Posterior vena cava (tissue), 2 donors: ENCODE measurements at regions not wholly inside any gene's neighbourhood (a gene's known extent, or its start where the extent isn't known, plus 50 kb on each side); places are given as distances from the start of the nearest gene placed in this dataset.

Experiments used
- DNase-seq: peaks from one replicate; pipeline ENCODE4 v3.0.0-alpha.2; 2020; ENCODE audit warnings: low spot score
- intact Hi-C, 2 donors: fragments of 100-400 bp; cut with DNase I; formaldehyde crosslinking; loops; one replicate each; pipeline versions ENCODE4 v1.14.1 to v1.14.2; 2022 to 2023
- donor health status: DM: yes; HTN: yes; CAD: no.
- donor health status: DM: yes; HTN: yes; CAD: no.

DNA sequence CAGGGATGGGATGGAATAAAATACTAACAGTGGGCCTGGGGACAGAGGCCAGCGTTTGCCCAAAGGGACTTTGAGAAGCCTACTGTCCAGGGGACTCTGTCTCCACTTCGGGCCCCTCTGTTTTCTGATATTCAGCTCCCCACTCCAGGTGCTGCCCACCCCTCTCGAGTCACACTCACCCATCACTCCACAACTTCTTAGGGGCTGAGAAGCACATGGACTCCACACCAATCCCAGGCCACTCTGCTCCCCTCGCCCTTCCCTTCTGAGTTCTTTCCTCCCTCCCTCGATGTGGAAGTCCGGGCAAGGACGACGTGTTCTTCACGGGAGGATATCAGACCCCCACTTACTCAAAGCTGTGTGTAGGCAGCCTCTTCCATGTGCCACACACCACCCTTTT lies 124.5 kb downstream of the BARX1 start:
- intact Hi-C loops, result no loop called here
- peak; percentile 30 for DNase-seq

DNA sequence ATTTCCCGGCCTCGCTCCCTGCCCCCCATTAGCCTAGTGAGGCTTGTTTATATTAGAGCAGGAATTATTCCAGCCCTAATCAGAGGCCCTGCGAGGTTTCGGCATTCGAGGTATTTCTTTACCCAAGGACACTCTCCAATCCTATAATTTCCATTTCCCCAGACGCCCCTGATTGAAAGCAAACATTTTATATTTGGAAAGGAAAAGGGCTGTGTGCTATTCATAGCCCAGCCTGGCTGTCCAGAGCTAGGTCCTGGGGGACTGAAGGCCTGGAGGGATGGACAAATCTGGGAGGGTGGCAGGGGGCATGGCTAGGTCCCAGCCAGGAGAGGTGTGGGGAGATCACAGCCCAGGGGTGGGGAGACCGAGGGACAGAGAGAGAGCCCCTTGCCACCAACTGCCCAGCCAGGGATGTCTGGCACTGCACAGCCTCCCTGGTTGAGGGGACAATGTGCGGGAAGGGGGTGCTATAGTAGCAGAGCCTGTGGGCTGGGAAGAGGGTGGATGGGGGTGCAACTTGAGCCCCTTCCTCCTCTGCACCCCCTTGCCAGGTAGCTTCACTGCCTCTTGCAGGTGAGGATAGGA lies 125.1 kb downstream of the BARX1 start:
- intact Hi-C loops, result no loop called here
- peak; percentile 64 for DNase-seq

DNA sequence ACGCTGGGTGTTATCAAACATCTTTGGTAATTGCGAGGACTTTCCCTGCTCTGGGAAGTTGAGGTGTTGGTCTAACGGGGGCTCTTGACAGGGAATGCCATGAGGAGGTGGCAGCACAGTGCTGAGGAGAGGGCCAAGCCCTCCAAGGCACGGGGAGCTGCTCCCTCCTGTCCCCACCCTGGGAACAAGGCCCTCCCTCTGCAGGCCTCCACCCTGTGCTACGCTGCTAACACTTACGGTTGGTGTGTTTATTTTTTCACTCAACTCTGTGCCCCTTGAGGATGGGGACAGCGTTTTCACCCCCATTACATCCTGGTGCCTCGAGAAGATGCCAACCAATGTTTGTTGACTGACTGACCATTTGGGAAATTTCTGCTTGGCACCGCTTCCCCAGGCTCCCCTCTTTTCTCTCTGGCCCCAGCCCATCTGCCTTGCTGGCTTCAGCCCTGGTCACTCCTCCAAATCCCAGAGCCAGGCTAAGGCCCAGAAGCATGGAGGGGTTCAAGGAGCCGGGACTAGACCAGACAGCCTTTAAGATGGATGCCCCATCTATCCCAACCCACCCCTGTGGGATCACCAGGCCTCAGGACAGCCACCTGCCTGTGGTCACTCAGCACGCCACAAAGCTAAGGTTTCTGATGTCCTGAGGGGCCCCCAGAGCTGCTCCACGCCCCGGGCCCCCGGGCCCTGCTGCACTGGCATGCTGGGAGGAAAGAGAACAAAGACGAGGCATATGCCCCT lies 125.7 kb downstream of the BARX1 start:
- intact Hi-C loops, result loop anchor here in 1 of 2 donors (10.0 kb wide), 1 partner anchor 135 kb away; no protein-coding TSS in a partner anchor
- no peak for DNase-seq

DNA sequence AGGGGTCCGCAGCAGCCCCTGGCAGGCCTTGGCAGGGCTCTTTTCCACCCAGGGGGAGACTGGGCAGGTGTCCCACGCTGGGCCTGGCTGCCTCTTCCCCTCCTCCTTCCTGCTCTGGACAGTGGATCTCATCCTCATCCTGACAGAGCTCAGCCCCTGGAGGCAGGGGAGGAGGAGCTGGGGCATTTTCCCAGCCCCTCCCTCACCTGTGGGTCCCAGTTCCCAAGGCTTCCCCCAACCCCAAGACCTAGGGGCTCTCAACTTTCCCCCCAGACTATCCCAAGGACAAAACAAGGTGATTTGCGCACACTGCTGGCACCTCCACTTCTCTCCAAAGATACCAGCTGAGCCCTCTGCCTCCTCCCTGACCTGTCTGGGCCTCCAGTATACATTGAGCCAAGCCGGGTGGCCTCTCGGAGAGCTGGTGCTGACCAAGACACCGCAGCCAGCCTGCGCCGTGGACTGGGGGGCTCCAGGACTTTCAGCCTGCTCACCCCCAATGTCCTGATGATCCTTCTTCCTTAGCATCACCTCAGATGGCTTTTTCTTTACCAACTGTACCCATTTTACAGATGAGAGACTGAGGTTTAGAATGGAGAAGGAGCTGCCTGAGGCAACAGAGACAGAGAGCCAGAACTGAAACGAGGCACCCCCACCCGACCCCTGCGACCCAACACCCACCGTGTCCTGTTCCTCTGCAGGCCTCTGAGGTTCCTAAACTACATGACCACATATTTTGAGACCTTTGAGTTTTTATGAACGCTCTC lies 126.6 kb downstream of the BARX1 start:
- DNase-seq, result no peak
- intact Hi-C loops, result loop anchor here in 1 of 2 donors (10.0 kb wide), 1 partner anchor 136 kb away; no protein-coding TSS in a partner anchor

DNA sequence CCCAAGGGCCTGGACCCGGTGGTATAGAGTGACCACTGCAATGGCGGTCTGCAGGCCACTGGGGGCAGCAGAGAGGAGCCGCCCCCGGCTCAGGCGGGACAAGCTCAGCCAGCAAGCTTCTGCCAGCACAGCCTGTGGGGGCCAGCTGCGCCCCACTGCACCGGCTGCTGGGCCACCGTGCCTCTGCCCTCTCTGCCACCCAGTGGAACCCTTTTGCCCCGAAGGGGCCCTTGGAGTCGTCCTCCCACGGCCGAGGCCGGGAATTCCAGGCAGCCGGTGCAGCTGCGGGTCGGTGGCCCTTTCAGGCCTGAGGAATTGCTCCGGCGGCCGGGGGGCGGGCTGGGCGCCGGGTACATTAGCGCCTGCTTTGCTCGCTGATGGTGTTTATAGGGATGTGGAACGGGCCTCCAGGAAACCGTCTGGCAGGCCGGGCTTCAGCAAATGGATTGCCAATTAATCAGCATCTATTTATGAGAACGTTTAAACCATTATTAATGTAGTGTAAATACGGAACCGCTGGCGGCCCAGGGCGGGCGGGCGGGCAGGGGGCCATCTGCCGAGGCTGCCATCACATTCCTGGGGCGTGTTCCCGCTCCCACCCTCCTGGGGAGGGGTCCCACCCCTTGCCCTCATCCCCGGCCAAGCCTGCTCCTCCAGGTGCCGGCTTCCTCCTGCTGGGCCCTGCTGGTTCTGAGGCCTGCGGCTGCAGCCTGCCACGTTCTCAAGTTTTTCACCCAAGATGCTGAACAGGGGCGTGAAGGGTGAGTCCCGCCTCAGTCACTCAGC lies 127.4 kb downstream of the BARX1 start:
- DNase-seq, result no peak

DNA sequence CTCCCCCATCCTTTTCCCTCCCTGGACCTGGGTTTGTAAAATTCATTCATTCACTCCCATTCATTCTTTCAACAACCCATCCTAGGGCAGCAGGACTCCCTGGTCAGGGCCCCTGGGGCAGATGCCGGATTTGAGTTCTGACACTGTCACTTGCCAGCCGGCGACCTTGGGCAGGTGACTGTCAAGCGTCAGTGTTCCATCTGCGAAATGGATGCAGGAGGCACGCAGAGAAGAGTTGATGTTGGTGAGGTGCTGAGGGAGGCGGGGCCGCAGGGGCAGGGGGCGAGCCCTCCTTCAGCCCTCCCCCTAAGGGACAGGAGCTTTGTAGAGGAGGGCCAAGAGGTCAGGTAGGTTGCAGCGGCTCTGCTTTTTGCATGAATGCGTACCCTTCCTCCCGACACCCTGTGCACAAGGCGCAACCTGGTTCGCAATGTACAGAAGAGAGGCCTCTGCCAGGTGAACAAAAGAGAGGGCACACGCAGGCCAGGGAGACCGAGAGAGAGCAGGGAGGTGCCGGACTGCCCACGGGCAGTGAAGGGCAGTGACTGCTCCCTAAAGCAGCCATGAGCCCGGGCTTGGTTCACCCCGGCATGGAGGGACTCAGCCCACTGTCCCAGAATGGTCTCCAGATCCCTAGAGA lies 128.1 kb downstream of the BARX1 start:
- DNase-seq, result no peak
- intact Hi-C loops, result loop anchor here in 1 of 2 donors (10.0 kb wide), 1 partner anchor 138 kb away; no protein-coding TSS in a partner anchor

More for the DNA sequence above, 127.4 kb downstream of the BARX1 start:
- intact Hi-C loops, result loop anchor here in 1 of 2 donors (10.0 kb wide), 1 partner anchor 137 kb away; no protein-coding TSS in a partner anchor

DNA sequence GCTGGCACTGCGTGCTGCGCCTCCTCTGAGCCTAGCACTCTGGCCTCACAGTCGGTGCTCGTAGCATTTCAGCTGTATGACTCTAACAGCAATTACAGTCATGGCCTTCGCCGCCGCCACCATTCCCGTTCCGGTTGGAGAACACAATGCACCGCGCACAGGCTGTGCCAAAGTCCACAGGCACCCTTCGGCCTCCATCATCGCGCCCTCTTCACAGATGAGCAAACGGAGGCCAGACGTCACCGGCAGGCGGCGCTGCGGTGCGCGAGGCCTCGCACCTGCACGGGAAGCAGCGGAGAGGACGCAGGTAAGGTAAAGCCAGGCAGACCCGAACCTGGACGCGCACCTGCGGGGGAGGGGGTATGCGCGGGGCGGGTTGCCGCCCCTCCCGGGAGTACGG lies 128.9 kb downstream of the BARX1 start:
- intact Hi-C loops, result loop anchor here in 1 of 2 donors (10.0 kb wide), 1 partner anchor 139 kb away; no protein-coding TSS in a partner anchor
- DNase-seq, result peak; percentile 76

DNA sequence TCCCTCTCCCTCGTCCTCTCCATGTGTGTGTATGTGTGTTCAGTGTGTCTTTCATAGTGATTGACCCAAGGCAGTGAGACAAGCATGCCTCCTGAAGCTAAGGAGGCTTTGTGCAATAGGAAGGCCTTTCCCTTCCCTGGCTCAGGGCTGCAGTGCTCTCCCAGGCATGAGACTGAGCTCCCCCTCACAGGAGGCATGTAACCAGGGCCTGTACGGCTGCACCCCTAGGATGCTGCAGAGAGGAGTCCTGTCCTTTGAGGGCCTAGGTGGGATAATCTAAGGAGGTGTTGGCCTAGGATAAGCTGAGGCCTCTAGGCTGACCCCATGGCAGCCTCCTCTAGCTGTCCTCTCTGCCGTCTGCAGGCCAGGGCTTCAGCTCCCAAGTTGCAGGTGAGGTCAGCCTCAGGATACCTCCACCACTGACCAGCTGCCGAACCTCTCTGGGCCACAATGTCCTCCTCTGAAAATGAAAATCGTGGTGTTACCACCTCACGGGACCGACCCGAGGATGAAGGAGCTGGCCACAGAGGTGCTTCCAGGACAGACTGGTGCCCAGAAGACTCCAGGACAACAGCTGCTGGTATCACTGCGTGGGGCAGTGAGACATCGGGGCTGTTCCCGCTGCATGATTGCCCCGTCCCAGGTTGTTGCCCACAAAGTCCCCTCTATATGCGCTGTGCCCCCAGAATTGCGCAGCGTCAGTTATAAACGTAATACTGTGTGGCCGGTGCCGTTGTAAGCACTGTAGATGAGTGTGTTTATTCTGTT lies 129.6 kb downstream of the BARX1 start:
- DNase-seq, result no peak
- intact Hi-C loops, result loop anchor here in 1 of 2 donors (10.0 kb wide), 1 partner anchor 139 kb away; no protein-coding TSS in a partner anchor

DNA sequence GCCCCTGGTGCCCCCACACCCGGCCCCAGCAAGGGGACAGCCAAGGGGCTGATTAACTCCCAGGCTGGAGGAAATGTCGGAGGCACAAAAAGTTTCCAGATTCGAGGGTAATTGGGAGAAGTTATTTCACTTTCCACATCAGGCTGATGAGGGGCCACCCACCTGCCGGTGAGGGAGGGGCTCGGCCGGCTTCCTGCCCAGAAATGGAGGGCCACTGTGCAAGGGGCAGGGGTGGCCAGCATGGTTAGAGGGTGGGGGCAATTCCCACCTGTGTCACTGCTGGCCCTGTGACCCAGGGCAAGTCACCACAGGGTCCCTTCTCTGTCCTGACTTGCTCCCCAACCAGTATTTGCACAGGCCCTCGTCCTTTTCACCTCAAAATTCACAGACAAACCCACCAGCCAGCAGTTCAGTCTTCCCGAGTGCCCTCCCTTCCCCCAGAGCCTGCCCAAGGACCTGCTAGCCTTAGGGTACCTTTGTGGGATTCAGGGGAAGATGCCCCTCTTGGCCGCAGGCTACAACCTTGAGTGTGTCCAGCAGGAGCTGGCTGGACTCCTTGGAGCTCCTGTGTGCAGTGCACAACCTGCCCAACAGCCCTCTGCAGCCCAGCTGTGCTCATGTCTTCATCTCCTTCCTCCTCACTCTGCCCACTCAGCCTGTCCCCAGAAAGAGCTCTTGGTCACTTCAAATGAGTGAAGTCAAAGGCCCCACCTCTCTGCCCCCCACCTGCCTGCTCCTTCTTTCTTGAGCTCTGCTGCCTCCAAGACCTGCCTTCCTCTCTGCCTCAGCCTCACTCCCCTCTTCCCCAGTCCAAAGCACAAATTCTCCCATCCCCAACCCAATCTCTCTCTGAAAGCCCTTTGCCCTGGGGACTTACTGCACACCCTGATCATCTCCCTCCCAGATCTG lies 130.5 kb downstream of the BARX1 start:
- no peak for DNase-seq
- intact Hi-C loops, result loop anchor here in 1 of 2 donors (10.0 kb wide), 1 partner anchor 140 kb away; no protein-coding TSS in a partner anchor

DNA sequence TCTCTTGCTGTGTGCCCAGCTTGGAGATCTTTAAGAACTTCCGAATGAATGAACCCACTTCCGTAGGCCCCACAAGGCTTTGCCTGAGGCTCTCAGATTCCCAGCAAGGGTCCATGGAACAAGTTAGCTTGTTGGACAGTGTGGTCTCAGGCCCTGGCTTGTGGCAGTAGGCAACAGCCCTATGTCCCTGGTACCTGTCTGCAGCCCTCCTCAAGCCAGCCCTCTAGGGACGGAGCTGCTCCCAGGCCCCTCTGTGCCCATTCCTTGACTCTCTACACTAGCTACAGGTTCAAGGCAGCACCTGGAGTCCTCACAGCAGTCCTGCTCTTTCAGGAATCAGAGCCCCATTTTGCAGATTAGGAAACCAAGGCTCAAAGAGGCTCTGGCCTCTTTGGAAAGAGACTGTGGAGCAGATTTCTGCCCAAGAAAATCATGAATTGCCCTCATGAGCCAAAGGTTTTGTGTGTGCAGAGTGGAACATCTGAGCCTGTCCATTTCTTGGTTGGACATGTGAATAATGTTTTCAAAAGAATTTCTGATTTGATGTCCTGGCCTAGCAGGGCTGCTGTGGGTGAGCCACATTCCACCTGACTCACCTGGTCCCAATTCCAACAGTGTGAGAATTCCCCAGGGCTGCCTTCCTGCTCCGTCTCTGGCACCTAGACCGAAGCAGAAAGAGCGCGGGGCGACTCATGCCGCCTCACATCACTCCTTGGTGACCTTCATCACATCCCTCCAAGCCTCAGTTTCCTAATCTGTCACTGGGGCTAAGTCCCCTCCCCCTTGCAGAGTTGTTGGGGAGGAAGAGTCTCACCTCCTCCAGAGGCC lies 131.7 kb downstream of the BARX1 start:
- DNase-seq, result peak; percentile 37
- intact Hi-C loops, result loop anchor here in 1 of 2 donors (10.0 kb wide), 1 partner anchor 141 kb away; no protein-coding TSS in a partner anchor

DNA sequence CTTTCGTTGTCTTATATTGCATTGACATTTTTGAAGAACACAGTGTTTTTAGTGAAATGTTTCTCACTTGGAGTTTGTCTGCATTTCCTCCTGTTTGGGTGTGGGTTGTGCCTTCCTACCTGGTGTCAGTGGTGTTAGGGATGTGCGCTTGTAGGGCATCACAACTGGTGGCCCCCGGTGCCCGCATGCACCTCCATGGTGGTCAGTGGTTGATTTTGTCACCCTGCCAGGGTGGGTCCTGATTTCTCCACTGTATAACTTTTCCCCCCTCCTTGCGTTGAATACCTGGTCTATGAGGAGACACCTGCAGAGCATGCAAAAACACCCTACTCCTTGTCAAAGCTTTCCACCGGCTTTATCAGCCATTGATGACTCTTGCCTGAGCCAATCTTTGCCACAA lies 132.9 kb downstream of the BARX1 start:
- intact Hi-C loops, result loop anchor here in 1 of 2 donors (10.0 kb wide), 1 partner anchor 143 kb away; no protein-coding TSS in a partner anchor
- DNase-seq, result no peak

DNA sequence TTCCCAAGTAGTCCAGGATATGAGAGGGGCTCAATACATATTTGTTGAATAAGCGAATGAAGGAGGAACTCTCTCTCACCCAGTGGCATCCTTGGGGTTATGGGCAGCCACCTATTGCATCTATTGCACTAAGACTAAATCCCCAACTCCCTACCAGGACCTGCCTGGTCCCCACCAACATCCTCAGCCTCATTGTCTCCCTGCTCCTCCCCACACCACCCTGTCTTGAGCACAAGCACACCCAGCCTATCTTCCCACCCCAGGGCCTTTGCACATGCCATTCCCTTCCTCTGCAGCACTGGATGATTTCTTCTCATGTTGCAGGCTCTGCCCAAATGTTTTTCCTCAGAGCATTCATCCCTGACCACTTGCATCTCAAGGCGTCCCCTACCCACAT lies 133.8 kb downstream of the BARX1 start:
- intact Hi-C loops, result loop anchor here in 1 of 2 donors (10.0 kb wide), 1 partner anchor 143 kb away; no protein-coding TSS in a partner anchor

DNA sequence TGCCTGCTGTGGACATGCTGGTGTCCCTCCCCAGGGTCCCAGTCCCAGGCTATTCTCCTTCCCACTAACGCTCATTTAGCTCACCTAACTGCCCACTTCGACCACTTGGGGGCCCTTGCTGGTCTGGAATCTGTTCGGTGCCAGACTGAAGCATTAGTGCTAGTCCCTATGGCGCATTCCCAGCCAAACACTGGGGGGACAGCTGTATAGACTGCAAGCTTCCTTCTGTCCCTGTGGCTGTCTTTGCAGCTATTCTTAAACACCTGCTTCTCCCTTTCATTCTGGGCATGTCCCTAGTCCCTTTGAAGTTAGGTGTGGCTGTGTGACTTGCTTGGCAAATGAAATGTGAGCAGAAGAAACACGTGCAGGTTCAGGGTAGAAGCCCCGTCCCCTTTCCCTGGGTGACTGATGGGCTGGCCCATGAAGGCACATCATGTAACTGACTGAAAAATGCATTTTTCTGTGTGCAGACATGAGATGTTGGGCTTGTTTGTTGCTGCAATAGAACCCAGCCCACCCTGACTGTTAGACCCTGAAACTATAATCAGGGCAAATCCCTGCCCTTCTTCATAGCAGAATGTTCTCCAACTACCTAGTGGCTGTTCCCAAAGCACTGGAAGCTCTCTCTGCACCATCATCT lies 134.4 kb downstream of the BARX1 start:
- no peak for DNase-seq
- intact Hi-C loops, result loop anchor here in 1 of 2 donors (10.0 kb wide), 1 partner anchor 144 kb away; no protein-coding TSS in a partner anchor

More for the DNA sequence above, 133.8 kb downstream of the BARX1 start:
- no peak for DNase-seq

DNA sequence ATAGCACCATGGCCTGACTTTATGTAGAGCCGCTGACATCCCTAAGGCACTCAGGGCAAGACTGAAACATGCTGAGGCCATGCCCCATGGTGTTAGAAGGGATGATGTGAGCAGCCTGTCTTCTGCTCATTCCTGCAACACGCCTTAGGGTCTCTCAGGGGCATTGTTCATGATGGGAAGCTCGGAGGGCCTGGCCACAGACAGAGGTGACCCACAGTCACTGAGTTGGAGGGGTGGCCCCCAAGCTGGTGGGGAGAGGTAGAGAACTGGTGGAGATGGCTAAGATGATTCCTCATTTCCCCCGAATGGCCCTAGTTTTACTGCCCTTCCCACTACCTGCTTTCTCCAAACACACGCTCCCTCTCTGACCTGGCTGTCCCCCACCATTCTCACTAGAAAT lies 135.2 kb downstream of the BARX1 start:
- no peak for DNase-seq
- intact Hi-C loops, result loop anchor here in 1 of 2 donors (10.0 kb wide), 1 partner anchor 145 kb away; no protein-coding TSS in a partner anchor

DNA sequence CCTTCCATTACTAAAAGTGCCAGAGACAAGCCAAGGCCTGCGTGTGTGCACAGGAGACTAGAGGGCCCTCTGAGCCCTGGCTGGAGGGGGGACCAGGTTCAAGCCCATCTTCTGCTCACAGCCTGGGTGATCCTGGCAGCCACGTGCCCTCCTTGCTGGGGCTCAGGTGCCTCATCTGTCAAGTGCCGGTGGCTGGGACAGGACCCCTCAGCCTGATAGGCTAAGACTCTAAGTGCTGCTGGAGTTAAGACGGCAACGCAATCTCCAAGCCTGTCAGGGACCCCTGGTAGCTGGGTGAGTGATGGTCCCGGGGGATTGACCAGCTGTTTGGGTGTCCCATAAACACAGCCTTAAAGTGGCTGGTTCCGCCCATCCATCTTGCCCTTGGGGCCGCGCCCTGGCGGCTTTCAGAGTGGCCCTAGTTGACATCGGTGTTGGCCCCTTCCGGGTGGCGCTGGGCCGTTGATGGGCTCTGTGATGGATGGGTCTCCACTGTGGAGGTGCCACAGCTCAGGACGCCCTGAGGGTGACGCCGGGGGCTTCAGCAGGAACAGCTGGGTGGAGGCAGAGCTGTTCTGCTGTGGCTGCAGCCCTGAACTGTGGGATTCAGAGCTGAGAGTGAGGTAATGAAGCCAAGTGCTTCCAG lies 136.2 kb downstream of the BARX1 start:
- intact Hi-C loops, result no loop called here

More for the DNA sequence above, 136.2 kb downstream of the BARX1 start:
- DNase-seq, result no peak
